GM19395 (cell line): ENCODE measurements at regions not wholly inside any gene's neighbourhood (a gene's known extent, or its start where the extent isn't known, plus 50 kb on each side); places are given as distances from the start of the nearest gene placed in this dataset.
A peak's percentile ranks its signal among the peaks of the same experiment; 100 is the strongest.

Experiments
- ATAC-seq: cut with Tn5 transposase; IDR thresholded peaks from one replicate; pipeline ENCODE4 v1.9.1; 2021; ENCODE audit warnings: mild to moderate bottlenecking, moderate library complexity; ENCODE audit not compliant: unreplicated experiment

DNA sequence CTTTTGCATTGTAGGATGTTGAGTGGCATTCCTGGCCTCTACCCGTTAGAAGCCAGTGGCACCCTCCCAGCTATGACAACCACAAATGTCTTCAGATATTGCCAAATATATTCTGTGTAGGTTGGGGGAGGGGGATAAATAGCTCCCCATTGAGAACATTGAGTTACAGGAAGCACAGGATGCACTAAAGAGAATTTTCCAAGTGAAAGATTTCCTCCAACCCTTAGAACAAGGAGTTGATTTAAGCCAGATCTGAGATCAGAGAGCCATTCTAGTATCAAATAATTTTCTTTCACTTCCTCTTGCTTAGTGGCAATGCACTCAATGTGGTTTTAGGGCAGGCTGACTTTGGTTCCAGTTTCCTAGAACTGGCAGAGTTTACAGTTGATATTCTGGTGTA lies 436.6 kb downstream of the C4orf33 start:
- peak; percentile 84 for ATAC-seq

DNA sequence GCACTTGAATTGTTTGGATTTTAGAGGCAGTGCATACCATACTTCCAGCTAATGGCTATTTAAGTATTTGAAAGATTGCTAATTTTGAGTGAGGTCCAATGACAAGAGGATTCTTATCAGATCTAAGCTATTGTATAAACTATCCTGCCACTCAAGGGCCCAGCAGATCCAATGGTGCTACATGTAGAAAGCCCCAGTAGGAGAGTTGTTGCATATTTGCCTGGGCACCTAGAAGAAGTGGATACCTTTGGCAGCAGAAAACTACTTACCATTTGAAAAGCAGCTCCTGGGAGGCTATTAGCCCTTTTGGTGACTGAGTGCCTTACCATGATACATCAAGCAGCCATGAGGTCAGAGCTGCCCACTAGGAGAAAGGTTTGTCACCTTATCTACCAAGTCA lies 447.3 kb downstream of the C4orf33 start:
- no peak for ATAC-seq

DNA sequence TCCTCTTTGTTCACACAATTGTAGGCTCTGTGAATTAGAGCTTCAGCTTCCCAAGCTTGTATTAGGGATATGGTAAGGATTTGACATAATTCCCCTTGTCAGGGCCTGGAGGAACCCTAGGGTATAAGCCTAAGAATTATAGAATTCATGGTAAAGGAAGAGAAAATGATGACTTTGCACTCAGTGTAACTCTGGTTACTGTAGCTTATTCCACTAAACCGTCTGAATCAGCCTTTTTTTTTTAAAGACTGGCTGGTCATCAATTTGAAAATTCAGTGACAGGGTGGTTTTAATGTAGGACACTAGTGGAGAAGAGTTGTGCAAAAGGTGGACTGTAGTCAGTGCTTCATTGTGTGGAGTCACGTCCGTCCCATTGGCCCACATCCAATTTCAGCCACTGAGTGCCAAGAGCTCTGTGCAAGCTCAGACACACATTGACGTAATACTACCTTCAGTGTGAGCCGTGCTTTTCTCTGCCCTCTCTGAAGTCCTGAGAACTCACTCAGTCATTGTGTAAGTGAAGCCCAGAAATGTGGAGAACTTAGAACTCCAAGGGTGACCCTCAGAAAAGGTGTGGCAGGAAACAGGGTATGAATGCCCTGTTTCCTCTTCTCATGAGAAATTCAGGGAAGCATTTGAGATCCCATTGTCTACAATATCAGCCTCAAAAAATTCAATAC lies 449.8 kb downstream of the C4orf33 start:
- ATAC-seq: no peak

DNA sequence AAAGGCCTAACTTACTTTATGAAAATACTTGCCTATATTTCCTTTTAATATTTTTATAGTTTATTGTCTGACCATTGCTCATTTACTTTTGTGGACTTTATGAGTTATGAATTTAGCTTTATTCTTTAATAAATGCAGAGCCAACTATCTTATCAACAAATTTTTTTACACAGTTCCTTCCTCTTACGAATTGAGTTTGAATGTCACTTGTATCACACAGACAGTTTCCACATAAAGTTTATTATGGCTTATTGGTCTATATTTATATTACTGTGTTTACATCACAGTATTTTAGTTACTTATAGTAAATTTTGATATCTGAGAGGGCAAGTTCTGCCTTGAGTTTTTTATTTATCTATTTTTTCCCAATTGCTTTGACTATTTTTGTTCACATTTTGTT lies 450.6 kb downstream of the C4orf33 start:
- no peak for ATAC-seq

DNA sequence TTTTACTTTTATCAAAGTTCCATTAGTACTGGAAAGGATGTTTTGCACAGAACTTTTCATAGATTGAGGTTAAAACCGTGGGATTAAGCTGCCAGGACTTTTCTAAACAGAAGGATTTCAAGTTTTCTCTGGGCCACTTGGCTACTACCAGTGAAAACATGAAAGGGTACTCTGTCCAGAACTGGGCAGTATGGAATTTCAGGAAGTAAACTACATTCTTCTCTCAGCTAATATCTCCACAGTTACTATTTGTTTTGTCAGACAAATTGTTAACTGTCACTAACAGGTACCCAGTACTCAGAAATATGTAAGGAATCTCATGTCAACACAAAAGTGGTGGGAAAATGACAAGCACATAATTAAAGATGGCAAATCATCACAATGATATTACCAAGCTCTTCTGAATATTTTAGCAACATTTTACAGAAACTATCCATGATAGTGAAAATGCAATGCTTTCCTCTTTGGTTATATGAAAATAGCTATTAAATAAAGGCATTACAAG lies 454.4 kb downstream of the C4orf33 start:
- no peak for ATAC-seq

DNA sequence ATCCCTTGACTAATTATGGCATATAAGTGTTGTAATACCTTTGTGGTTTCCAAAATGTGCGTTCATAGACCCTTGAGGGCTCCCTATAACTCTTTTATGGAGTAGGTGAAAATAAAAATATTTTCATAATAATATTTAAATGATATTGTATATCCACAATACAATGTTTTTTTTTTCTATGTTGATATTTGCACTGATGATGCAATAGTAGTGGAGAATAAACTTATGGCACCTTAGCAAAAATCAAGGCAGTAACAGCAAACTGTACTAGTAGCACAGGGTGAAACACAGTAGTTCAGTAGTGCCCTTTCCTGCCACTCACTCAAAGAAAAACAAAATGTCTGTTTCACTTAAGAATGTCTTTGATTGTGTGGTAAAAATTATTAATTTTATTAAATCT lies 465.3 kb downstream of the C4orf33 start:
- no peak for ATAC-seq

DNA sequence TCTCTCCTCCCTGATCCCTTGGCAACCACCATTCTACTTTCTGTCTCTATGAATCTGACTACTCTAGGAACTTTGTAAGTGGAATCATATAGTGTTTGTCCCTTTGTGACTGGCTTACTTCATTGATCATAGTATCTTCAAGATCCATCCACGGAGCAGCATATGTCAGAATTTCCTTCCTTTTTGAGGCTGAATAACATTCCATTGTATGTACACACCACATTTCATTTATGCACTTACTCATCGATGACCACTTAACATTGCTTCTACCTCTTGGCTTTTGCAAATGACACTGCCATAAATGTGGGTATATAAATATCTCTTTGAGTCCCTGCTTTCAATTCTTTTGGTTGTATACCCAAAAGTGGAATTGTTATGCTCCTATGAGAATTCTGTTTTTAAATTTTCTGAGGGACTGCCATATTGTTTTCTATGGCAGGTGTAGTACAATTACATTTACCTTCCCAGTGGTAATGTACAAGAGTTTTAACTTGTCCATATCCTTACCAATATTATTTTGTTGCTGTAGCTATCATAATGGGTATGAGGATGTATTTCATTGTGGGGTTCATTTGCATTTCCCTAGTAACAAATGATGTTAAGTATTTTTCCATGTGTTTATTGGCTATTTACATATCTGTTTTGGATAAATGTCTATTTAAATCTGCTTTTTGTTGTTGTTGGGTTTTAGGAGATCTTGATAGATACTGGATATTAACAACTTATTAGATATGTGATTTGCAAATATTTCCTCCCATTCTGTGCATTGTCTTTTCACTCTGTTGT lies 466.1 kb downstream of the C4orf33 start:
- ATAC-seq: no peak

DNA sequence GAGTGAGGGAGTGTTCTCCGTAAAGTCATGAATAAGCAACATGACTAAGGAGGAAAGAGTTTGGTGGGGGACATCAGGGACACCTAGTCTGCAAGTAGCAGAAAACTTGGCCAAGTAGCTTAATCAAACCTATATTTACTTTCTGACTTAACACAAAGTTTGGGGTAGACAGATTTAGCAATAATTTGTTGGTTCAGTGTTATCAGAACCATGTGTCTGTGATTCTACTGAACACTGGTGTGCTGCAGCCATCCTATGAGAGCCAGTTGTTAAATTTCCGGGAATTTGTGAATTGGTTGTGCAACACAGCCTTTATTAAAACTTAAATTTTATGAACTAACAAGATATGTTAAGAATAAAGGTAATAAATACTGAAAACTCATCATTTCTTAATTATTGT lies 469.3 kb downstream of the C4orf33 start:
- ATAC-seq: no peak

DNA sequence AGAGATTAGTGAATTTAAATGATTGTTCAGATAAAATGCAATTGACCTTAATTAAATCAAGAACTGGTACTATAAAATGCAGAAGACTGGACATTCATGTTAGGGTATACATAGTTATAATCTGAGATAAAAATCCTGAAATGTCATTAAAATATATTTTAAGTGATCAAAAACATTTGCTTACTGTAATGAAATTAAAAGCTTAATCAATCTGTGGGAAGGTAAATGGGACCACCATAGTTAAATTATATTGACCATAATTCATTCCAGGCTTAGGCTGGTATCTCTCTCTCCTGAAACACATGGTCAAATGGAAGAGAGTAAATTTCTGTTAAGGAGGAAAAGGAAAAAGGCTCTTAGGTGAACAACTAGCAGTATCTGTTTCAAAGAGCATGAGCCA lies 474.4 kb downstream of the C4orf33 start:
- no peak for ATAC-seq

DNA sequence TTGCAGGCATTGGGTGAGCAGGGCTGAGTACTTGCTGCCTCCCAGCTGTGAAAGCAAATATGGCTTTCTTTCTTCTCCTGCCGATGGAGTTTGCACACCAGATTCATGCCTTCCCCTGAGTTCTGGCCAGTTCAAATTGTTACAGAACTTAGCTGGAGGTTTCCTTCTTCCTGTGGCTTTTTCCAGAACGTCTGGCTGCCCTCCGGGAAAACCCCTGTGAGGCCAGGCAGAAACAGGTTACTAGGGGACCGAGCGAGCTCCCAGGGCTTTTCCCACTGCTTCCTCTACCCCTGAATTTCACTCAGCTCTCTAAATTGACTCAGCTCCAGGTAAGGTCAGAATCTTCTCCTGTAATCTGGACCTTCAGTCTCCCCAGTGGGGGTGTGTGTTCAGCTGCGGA lies 482.4 kb downstream of the C4orf33 start:
- no peak for ATAC-seq

DNA sequence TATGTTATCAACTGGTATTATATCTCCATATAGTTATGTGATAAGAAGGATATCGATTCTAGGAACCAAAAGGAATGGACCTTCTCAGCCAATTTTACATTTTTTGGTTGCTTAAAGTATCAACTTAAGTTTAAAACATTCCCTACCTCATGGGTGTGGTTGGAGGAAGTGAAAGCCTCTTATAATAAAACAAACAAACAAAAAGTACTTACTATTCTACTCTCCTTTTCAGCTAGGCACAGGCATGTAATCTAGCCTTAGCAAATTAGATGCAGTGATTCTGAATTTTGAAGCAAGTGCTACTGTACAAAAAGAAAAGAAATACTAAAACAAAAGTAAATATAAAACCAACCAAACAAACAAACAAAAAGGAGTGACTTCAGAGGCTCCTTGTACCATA lies 485.4 kb downstream of the C4orf33 start:
- ATAC-seq: no peak

DNA sequence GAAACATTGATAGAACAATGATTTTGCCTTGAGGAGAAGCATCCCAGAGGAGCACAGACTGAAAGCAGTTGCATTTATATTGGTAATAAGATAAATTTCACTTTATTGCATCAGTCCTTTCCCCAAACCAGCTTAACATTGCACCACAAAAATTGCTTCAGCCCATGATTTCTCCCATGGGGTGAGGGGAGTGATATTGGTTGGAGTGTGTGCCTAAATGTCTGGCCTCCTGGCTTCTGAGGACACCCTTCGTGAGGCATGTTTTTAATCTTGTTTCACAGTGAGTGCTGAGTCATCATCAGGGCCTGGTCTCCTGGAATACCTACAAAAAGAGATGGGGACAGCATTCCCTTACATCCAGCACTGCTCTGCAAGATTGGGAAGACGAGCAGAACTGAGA lies 487.9 kb downstream of the C4orf33 start:
- ATAC-seq: no peak

DNA sequence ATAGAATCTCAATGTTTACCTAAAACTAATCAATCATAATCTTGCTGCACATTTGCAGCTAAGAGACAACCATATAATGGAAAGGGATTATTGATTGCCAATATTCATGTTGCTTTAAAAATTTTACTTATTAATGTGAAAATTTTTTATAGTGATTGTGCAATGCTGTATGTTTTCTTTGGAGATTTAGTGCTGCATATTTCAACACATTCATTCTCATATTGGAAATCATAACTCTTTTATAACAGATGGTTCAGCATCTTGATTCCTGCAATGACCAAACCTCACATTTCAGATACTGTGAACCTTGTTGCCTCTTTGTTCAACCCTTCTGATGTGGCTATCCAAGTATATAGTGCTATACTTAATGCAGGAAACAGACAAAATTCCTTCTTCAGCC lies 502.6 kb downstream of the C4orf33 start:
- no peak for ATAC-seq

DNA sequence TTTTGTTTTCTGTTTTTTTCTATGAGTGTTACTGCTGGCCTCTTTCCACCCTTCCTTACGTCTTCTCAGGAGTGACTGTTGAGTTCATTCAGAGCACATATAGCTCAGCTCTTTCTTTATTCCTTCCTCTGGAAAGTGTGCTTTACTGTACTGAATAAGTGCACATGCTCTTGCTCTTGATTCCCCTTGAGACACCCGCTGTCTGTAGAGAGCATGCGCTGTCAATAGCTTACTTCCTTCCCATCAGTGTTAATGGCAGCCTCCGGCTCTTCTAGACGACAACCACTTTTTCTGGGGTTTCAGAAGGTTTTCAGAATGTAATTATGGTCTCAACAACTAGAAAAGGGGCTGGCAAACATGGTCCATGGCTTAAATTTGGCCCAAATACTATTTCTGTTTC lies 504.9 kb downstream of the C4orf33 start:
- no peak for ATAC-seq

DNA sequence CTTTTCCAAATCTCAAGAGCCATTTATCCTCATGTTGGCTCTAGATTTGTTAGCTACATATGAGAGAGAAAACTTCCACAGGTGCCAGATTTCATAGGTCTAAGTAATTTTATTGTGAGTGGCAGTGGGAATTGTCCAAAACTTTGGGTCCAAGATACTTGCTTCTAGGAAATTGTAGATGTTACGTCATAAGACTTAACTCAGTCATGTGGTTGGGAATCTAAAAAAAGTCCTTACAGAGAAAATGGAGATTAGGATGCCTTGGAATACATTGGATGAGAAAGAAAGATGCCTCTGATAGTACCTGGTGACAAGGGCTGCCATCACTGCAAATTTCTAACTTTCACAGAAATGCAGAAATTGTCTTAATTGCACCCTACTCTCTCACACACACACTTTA lies 506.5 kb downstream of the C4orf33 start:
- ATAC-seq: no peak

DNA sequence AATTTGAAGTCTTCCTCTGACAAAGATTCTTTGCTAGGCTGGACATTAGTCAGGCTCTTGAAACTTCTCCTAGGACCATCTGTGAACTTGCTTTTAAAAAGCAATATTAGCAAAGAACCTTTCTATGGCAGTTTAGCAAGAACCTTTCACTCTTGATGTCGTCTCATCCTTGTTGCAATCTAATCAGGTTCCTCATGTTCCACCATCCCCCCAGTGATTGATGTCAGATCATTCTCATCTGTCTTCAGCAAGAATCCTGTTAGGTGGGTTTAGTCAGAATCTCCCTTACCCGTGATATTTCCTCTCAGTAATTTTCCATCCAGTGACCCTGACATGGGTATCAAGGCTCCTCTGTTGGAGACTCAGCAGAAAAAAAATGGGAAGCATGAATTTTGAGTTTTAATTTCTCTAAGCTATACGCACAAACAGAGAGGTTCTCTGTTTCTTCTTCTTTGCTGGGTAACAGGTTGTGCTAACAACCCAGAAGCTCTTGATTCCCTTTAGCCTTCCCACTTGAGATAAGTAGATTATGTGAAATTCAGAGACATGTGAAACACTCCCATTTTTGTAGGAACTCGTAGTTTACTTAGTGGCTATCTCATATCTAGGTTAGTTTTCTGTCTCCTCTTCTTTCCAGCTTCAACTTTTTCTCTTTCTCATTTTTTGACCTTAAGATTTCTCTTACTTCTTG lies 507.4 kb downstream of the C4orf33 start:
- ATAC-seq: no peak

DNA sequence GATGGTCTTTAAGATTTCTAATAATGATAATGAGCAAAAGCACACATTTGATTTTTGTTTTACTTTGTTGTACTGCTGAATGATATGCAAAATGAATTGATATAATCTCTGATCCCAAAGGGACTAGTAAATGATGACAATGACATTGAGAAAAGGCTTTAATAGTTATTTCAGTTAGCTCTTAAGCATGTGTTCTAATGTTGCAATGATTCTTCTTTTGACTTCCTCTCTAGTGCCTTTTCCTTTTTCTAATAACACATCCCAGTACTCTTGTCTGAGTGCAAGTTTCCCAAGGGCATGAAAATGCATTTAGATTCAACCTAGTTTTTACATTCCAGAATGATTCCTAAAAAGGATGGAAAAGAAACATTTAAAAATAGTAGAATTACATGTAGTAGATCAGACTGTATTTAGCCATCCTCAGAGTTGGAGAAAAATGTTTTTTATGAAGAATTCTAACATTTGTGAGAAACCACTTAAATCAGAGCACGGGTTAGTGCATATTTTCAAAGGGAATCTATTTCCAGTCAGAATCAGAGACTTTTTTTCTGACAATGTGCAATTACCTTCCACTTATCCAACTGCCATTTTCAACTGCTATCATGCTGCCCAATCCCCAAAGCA lies 508.8 kb downstream of the C4orf33 start:
- ATAC-seq: no peak

DNA sequence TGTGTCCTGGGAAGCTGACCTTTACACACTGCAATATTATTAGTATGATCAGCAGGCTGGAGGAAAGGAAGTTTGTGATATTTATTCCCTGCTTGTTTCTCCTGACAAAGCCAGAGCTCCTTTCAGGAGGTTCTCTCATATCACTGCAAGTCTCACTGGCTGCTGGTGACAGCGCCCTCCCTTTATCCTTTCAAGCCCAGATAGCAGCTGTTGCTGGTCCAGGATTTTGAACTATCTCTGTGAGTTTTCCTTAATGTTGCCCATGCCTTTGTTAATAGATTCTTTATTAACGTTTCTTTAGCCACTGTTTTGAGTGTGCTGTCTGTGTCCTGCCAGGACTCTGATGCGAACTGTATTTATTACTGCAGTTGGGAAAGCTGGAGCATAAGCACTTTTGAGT lies 518.7 kb downstream of the C4orf33 start:
- ATAC-seq: no peak

DNA sequence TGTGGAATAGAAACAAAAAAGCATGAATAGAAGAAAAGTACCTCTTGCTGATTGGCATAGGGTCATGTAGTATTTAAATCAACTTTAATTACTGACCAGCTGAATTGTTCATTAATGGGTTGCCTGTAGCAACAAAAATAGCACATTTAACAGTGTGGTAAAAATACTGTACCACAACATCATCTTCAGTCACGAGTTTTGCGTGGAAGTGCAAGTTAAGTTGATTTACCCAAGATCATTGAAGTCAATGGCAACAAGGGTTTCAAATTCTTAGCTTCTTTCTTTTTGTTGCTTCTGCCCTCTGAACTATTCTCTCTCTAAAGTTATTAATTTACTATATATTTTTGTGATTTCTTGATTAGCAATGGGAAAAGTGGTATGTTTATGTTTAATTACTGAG lies 526.6 kb downstream of the C4orf33 start:
- no peak for ATAC-seq

DNA sequence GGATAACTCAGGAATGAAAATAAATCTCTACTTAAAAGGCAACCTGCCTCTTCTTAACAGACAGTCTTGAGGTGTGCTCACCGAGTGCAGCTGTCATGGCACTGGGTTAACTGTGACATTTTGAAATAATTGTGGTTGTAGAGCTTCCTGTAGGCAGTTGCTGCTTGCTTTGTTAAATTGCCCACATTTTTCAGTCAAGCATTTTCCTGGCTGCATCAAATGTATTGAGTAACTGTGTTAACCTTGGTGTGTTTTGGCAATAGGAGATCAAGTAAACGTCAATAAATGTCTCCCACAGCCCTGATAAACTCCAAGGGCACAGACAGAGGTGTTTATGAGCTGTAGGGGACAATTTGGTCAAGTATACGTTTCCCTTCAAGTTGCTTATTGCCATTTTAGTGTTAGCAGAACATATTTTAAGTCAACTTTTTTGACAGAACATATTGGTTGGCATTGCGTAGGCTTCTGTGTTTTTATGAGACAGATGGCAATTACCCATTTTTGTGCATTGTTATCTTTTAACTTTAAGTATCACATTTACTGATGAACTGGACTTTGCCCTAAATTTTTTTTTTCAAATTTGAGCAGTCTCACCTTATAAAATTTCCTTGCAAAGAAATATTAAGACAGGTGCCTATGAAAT lies 527.4 kb downstream of the C4orf33 start:
- ATAC-seq: no peak

DNA sequence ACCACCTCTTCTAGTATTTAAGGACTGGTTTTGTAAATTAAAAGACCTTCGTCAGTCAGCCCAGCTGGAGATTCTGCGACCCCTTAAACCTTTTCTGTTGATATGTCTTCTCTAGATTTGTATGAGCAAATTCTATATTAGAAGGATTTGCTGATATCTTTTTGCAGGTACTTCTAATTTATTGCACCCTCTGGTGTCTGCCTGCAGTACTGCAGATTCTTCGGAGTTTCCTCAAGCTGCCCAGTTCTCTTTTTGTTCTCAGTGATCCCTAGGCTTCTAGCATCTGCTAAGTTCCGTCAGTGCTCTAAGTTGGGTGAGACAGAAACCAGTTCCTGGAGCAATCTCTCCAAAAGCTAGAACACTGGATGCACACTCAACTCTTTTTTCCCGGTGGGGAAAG lies 545.2 kb downstream of the C4orf33 start:
- ATAC-seq: peak; percentile 90
